ENCODE measurements at regions not wholly inside any gene's neighbourhood (a gene's known extent, or its start where the extent isn't known, plus 50 kb on each side); places are given as distances from the start of the nearest gene placed in this dataset.

DNA sequence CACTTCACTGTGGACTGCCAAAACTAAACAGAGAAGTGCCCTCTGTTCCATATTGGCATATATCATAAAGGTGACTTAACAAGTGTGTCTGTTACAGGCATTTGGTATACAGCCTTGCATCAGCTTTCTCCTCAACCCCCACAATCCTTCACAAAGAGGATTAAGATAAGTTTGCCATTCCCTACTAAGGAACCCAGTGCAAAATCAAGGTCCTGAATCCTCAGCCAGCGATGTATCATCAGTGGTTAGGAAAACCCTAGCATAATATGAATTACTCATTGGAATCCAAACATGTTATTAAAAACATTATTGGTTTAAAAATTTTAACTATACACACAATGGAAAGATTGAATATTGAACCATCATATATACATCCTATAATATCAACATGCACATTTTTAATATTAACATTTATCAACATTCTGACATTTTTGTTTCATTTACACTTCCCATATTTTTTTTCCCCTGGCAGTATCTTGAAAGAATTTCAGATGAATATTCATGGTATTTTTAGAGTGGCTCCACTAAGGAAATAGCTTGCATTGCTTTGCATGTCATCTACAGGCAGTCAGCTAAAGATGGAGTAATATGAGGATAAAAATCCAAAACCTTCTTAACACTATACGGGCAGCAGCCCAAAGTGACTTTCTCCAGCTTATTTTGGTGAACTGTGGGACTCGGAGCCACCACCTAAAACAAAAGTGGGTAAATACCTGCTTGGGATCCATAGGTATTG lies 215.6 kb upstream of the CHRM2 start:
- TF ChIP-seq, protein P1, sequence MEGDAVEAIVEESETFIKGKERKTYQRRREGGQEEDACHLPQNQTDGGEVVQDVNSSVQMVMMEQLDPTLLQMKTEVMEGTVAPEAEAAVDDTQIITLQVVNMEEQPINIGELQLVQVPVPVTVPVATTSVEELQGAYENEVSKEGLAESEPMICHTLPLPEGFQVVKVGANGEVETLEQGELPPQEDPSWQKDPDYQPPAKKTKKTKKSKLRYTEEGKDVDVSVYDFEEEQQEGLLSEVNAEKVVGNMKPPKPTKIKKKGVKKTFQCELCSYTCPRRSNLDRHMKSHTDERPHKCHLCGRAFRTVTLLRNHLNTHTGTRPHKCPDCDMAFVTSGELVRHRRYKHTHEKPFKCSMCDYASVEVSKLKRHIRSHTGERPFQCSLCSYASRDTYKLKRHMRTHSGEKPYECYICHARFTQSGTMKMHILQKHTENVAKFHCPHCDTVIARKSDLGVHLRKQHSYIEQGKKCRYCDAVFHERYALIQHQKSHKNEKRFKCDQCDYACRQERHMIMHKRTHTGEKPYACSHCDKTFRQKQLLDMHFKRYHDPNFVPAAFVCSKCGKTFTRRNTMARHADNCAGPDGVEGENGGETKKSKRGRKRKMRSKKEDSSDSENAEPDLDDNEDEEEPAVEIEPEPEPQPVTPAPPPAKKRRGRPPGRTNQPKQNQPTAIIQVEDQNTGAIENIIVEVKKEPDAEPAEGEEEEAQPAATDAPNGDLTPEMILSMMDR (IDR thresholded peaks at IDR 0.05; ENCODE audit: low read depth, low read length): no peak
- DNase-seq (ENCODE audit: extremely low read depth, low read depth): no peak

DNA sequence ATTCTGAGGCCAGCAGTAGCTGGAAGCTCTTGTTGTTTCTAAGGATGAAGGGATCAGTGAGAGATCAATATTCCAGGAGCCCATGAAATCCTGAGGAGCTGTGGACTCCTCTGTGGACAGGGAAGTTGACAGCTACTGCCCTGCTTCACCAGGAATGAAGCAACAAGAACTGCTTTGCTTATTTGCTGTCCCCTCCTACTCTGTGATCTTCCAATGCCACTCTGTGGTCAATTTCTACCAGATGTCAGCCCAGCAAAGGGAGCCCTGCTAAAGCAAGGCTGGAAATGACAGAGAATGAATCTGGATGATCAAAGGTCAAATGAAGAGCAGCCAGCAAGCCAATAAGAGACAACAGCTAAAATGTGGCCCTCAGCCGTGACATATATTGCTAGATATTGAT lies 227.5 kb upstream of the CHRM2 start:
- TF ChIP-seq, protein P1 (IDR thresholded peaks at IDR 0.05; ENCODE audit: low read depth, low read length): no peak
- DNase-seq (ENCODE audit: extremely low read depth, low read depth): no peak

DNA sequence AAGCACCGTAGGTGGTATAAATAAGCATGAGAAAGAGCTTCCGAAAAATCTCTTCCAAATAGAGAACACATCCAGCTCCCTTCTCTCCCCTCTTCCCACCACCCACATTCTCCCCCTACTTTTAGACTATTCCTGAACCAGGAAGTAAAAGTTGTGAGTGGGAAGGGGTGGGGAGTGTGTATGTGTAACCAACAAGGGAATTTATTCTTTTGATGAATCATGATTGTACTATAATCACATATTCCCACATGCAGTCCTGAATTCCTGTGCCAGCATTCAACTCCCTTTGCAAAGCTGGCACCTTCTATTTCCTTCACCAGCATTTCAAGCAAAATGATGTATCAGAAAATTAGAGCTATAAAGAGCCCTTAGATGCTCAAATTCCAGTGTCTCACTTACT lies 230.6 kb upstream of the CHRM2 start:
- no peak for DNase-seq (ENCODE audit: extremely low read depth, low read depth)
- TF ChIP-seq, protein P1 (IDR thresholded peaks at IDR 0.05; ENCODE audit: low read depth, low read length): no peak

DNA sequence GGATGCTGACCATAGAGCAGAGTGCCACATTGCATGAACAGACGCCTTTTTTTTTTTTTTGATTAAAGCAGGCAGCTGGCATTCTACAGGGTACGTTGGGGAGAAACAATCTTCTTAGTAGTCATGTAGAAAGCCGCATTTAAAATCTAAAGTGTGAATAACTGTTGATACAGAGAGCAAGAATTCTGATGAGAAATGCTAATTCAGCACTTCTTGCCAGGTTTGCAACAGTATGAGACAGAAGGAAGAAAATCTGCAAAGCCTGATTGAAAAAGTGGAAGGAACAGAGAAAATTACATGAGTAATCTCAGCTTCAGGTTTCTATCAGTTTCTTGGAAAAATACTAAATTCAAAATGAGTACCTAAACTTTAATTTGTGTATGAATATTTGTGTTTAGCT lies 232.7 kb upstream of the CHRM2 start:
- TF ChIP-seq, protein P1 (IDR thresholded peaks at IDR 0.05; ENCODE audit: low read depth, low read length): no peak
- DNase-seq (ENCODE audit: extremely low read depth, low read depth): no peak

DNA sequence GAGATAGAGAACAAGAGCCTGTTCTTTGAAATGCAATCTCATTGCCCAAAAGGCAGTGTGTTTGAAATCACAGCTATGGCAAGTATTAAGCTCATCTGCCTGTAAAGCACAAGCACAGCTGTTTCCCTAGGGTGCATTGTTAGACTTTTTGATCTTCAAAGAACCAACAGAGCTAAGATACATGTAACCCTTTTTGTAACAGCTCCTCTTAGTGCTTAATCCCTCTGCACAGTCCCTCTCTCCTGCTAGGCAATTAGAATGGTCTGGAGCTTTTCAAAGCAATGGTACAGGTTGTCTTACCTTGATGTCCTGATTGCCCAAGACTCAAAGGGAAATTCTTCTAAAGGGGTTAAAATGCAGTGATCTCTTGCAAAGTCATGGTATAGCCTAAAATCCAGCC lies 249.6 kb upstream of the CHRM2 start:
- TF ChIP-seq, protein P1 (IDR thresholded peaks at IDR 0.05; ENCODE audit: low read depth, low read length): no peak
- DNase-seq (ENCODE audit: extremely low read depth, low read depth): no peak

DNA sequence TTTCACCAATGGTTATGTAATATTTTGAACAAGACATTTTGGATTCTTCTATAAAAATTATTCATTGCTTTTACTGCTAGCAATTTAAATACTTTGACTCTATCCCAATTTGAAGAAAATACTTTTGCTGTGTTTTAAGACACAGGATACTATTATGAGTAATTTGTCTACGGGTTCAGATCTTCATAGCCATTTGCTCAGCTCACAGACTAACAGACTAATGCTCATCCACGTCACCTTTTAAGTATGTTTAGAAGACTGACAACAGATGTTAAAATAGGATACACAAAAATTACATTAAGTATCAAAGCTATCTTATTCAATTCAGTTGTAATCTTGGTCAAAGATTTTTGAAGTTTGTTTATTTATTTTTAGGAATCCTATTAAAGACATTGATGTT lies 251.3 kb upstream of the CHRM2 start:
- TF ChIP-seq, protein P1 (IDR thresholded peaks at IDR 0.05; ENCODE audit: low read depth, low read length): no peak
- DNase-seq (ENCODE audit: extremely low read depth, low read depth): no peak

DNA sequence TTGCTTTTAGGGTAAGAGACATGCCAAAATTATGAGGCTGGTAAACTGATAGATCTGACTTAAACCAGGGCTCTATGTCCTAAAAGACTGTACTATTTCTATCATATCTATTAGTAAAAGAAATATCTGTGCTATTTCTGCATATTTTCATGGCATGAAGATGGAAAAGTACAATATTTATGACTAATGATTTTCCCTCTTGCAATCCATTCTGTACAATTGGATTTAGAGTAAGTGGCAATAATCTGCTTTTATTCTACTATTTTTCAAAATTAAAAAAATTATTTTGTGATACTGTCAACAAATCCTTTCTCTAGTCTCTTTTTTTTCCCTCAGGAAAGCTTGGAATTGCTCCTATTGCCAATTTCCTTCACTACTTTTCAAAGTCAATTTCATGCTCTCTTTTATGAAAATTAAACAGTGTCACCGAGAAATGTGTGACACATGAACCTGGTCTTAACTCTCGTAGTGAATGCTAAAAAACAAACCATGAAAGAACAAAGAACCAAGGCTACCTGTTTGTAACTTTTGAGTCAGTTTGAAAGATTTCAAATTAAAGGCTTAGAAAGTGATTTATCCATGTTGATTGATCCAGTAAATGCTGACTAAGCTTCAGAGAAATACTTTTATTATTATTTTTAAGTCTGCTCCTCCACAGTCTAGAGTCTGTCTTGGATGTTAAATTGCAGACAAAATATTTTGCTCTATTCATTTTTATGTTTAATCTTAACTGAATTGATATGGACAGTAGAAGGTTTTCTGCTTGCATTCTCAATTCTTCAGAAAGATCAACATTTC lies 262.7 kb upstream of the CHRM2 start:
- DNase-seq (ENCODE audit: extremely low read depth, low read depth): no peak
- TF ChIP-seq, protein P1 (IDR thresholded peaks at IDR 0.05; ENCODE audit: low read depth, low read length): no peak
